Superior temporal gyrus (tissue), 1 donor: ENCODE measurements at regions not wholly inside any gene's neighbourhood (a gene's known extent, or its start where the extent isn't known, plus 50 kb on each side); places are given as distances from the start of the nearest gene placed in this dataset.

Experiments
- DNase-seq: peaks from one replicate; pipeline ENCODE4 v3.0.0-alpha.2; 2016; ENCODE audit errors: extremely low spot score

DNA sequence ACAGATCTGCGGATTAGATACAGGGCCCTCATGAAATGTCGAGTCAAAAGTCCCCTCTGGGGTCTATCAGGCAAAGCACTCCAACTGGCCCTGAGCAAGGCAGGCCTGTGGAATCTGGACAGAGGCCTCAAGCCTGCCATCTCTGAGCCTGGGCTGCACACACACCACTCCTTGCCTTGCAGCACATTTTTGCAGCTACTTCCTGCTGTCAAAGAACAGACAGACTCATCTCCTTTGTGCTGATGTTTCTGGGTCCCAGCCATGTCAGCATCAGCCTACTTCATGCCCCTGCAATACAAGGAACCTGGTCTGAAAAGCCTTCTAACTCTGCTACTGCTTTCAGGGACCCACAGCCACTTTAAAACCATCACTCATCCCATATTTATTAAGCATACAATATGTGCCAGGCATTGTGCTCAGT, 60.6 kb upstream of the IL12A start:
- no peak for DNase-seq

DNA sequence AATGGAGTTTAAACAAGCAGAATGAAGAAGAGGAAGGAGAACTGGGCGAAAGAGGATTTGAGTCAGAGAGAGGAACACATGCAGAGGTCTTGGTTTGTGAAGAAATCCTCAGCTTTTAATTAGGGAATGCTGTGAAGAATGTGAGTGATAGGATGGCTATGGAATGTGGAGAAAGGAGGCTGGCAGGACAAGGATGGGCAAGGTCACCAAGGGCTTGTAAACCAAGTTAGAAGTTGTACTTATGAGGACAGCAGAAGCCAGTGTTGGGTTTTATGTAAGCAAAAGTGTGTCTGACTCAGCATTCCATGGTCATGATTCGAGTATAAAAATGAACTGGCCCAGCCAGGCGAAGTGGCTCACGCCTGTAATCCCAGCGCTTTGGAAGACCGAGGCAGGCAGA, 60.0 kb upstream of the IL12A start:
- no peak for DNase-seq

- no peak for DNase-seq
These were observed 59.2 kb upstream of the IL12A start for GRCh38 chr3:159929171-159930141.

DNA sequence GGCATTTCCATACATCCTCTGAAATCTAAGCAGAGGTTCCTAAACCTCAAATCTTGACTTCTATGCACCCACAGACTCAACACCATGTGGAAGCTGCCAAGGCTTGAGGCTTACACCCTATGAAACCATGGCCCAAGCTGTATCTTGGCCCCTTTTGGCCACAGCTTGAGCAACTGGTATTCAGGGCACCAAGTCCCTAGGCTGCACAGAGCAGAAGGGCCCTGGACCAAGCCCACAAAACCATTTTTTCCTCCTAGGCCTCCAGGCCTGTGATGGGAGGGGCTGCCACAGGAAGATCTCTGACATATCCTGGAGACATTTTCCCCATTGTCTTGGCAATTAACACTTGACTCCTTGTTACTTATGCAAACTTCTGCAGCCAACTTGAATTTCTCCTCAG, 54.4 kb upstream of the IL12A start:
- no peak for DNase-seq

- DNase-seq, result no peak
These were observed 52.1 kb upstream of the IL12A start for GRCh38 chr3:159936541-159936940.

GRCh38 chr3:159937561-159938166, 51.0 kb upstream of the IL12A start:
- DNase-seq, result no peak

DNA sequence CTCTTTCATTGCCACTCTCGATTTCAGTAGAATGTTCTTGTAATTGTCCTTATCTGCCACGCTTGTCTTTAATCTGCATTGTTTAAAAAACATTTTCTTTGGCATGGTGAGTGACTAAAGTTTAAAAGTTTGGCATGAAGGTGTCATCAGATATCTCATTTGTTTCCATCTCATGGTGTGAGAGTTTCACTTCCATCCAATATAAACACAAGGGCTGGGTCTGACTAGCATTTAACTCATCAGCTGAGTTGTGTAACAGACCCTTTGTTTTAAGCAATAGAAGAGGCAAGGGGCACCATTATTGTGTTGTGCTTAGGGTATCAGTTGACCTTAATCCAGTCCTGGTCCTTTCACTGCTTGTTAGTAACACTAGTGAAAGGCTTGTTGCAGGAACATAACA, 49.9 kb upstream of the IL12A start:
- no peak for DNase-seq
